ENCODE measurements at regions not wholly inside any gene's neighbourhood (a gene's known extent, or its start where the extent isn't known, plus 50 kb on each side); places are given as distances from the start of the nearest gene placed in this dataset.

DNA sequence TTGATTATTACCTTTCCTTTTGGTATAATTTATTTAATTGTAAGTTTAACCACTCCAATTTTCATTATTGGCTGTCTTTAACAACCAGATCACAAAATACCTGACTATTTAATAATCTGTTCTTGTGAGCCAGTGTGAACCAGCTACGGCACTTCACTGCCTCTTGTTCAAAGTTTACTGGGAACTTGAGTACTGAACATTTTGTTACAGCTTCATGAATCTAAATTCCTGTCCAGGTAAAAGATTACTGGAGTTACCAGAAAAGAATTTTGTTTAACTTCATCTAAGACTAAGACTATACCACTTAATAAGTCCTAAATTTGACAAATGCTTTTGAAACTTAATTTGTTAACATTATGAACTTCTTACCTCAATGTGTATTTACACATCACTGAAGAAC is 178.3 kb downstream of the FBXO8 start:
- TF ChIP-seq, protein P1, sequence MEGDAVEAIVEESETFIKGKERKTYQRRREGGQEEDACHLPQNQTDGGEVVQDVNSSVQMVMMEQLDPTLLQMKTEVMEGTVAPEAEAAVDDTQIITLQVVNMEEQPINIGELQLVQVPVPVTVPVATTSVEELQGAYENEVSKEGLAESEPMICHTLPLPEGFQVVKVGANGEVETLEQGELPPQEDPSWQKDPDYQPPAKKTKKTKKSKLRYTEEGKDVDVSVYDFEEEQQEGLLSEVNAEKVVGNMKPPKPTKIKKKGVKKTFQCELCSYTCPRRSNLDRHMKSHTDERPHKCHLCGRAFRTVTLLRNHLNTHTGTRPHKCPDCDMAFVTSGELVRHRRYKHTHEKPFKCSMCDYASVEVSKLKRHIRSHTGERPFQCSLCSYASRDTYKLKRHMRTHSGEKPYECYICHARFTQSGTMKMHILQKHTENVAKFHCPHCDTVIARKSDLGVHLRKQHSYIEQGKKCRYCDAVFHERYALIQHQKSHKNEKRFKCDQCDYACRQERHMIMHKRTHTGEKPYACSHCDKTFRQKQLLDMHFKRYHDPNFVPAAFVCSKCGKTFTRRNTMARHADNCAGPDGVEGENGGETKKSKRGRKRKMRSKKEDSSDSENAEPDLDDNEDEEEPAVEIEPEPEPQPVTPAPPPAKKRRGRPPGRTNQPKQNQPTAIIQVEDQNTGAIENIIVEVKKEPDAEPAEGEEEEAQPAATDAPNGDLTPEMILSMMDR (IDR thresholded peaks at IDR 0.05; ENCODE audit: insufficient read depth, low read depth, low read length), result no peak
- no peak for TF ChIP-seq EZH2 (IDR thresholded peaks at IDR 0.05; ENCODE audit: insufficient read depth, low read length)
